ENCODE measurements at regions not wholly inside any gene's neighbourhood (a gene's known extent, or its start where the extent isn't known, plus 50 kb on each side); places are given as distances from the start of the nearest gene placed in this dataset.

DNA sequence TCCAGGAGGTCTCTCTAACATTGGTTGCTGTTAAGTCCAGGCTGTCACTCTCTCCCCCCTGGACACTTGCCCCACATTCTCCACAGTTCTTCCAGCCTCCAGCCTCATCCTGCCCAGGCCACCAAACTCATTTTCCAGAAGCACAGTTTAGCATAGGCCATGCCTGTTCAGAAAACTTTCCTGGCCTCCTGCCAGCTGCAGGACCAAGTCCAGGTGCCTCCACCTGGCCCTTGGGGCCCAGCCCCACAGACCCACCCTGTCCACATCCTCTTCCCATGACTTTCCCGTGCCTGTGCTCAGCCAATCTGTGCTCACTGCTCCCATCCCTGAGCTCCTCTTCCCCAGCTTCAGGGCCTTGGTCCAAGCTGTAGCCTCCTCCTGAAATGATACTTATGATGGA is 905.0 kb downstream of the UQCRFS1 start:
- DNase-seq (ENCODE audit: extremely low spot score) = no peak
- POLR2A ChIA-PET = no interaction called here
- TF ChIP-seq, protein P1, sequence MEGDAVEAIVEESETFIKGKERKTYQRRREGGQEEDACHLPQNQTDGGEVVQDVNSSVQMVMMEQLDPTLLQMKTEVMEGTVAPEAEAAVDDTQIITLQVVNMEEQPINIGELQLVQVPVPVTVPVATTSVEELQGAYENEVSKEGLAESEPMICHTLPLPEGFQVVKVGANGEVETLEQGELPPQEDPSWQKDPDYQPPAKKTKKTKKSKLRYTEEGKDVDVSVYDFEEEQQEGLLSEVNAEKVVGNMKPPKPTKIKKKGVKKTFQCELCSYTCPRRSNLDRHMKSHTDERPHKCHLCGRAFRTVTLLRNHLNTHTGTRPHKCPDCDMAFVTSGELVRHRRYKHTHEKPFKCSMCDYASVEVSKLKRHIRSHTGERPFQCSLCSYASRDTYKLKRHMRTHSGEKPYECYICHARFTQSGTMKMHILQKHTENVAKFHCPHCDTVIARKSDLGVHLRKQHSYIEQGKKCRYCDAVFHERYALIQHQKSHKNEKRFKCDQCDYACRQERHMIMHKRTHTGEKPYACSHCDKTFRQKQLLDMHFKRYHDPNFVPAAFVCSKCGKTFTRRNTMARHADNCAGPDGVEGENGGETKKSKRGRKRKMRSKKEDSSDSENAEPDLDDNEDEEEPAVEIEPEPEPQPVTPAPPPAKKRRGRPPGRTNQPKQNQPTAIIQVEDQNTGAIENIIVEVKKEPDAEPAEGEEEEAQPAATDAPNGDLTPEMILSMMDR (IDR thresholded peaks at IDR 0.05; ENCODE audit: control extremely low read depth, extremely low read depth, low read depth, missing control alignments) = no peak
- CTCF ChIA-PET = interaction anchor here (1.3 to 2.3 kb wide), 4 partner anchors 11 to 334 kb away, joined by 3 to 8 read pairs (median 5); no protein-coding TSS in a partner anchor

DNA sequence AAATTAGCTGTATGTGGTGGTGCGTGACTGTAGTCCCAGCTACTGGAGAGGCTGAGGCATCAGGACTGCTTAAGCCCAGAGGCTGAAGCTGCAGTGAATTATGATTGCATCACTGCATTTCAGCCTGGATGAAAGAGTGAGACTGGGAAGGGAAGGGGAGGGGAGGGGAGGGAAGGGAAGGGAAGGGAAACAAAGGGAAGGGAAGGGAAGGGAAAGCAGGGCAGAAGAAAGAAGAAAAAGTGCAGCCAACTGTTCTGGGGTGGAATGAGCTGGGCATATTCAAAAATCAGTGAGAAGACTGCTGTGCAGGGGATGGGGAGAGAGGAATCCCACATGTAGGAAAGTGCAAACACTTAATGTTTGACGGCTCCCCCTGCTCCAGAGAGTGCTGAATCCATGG is 905.5 kb downstream of the UQCRFS1 start:
- ChIA-PET POLR2A (no interaction called here), CTCF (interaction anchor here (1.3 to 2.3 kb wide), 4 partner anchors 11 to 334 kb away, joined by 3 to 8 read pairs (median 5); no protein-coding TSS in a partner anchor)
- DNase-seq (ENCODE audit: extremely low spot score) = no peak
- TF ChIP-seq, protein P1 (IDR thresholded peaks at IDR 0.05; ENCODE audit: control extremely low read depth, extremely low read depth, low read depth, missing control alignments) = no peak

DNA sequence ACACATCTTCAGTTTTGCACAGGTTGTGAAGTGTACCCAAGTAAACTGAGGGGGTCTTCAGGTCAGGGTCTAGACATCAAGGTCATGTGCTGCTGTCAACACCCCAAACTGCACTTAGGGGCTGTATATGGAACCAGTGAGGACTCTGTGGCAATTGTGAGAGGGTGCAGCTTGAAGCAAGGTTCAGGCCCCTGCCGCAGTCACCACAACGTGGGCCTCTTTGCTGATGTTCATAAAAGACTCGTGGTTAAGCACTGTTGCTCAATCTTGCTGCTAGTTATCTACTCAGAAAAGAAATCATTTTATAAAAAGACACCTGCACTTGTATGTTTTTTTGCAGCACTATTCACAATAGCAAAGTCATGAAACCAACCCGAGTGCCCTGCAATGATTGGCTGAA is 907.4 kb downstream of the UQCRFS1 start:
- TF ChIP-seq, protein P1 (IDR thresholded peaks at IDR 0.05; ENCODE audit: control extremely low read depth, extremely low read depth, low read depth, missing control alignments) = no peak
- POLR2A ChIA-PET = no interaction called here

DNA sequence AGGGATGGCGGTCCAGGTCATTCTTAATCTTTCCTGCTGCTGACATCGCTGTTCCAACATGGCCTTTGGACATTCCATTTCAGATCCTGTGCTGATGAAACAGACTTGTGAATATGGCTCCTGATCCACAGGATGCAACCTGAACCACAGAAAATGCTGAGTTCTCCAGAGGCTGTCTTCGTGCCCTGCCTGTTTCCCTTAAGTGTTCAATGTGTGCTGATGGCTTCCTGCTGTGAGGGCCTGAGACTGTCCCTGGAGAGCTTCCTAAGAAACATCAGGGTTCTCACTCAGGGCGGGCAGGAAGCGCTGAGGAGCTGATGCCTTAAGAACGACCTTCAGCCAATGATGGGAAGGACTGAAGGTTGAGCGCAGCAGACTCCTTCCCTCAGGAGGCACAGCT is 909.4 kb downstream of the UQCRFS1 start:
- CTCF ChIA-PET = interaction anchor here (1.9 kb wide), 1 partner anchor 337 kb away, joined by 5 read pairs; no protein-coding TSS in a partner anchor
- DNase-seq (ENCODE audit: extremely low spot score) = no peak
- POLR2A ChIA-PET = no interaction called here
- TF ChIP-seq, protein P1 (IDR thresholded peaks at IDR 0.05; ENCODE audit: control extremely low read depth, extremely low read depth, low read depth, missing control alignments) = no peak

More for the DNA sequence above, 907.4 kb downstream of the UQCRFS1 start:
- CTCF ChIA-PET = interaction anchor here (1.5 kb wide), 1 partner anchor 10 kb away, joined by 3 read pairs; no protein-coding TSS in a partner anchor
- no peak for DNase-seq (ENCODE audit: extremely low spot score)

DNA sequence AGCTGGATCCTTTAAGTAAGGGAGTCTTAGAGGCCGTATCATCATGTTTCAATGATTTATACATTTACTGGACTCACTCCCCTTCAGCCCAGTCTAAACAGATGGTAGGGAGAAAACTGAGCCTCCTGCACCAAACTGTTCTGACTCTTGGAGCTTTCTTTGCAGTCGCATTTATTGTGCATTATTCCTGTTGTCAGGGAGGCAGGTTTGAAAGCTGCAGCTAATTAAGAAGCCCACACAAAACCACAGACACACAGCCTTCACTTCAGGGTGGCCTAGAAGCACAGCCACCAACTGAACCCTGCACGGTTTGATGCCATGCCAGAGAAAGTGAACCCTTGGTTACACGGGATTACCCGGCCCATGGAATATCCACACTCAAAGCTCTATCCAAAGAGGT is 911.0 kb downstream of the UQCRFS1 start:
- POLR2A ChIA-PET = no interaction called here
- DNase-seq (ENCODE audit: extremely low spot score) = no peak
- CTCF ChIA-PET = interaction anchor here (1.0 to 1.3 kb wide), 2 partner anchors 17 to 59 kb away, joined by 3 to 4 read pairs; no protein-coding TSS in a partner anchor
- TF ChIP-seq, protein P1 (IDR thresholded peaks at IDR 0.05; ENCODE audit: control extremely low read depth, extremely low read depth, low read depth, missing control alignments) = no peak

DNA sequence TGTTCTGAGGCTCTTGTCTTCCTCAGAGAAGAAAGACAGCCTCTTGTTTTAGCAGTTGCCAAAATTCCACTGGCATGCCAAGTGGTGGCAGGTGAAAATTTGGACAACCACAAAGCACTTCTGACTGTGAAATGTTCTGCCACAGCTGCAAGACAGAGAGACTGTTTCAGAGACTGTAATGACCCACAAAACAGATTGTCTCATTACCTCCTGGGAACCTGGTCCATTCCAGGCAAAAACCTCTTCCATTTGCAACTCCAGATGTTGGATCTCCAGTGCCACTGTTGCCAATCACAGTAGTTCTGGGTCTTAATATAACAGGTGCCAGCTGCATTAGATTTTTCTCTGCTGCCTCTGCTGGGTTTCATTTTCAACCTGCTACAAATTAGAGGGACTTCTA is 911.5 kb downstream of the UQCRFS1 start:
- CTCF ChIA-PET = interaction anchor here (1.0 to 1.3 kb wide), 2 partner anchors 18 to 59 kb away, joined by 3 to 4 read pairs; no protein-coding TSS in a partner anchor

More for the DNA sequence above, 911.5 kb downstream of the UQCRFS1 start:
- POLR2A ChIA-PET = no interaction called here
- TF ChIP-seq, protein P1 (IDR thresholded peaks at IDR 0.05; ENCODE audit: control extremely low read depth, extremely low read depth, low read depth, missing control alignments) = no peak
- DNase-seq (ENCODE audit: extremely low spot score) = no peak
